Progenitor cell of endocrine pancreas (in vitro differentiated cells): ENCODE measurements at regions not wholly inside any gene's neighbourhood (a gene's known extent, or its start where the extent isn't known, plus 50 kb on each side); places are given as distances from the start of the nearest gene placed in this dataset.

ENCODE experiments used
- DNase-seq: peaks from one replicate; pipeline ENCODE4 v3.0.0; 2021; ENCODE audit warnings: low spot score; ENCODE audit not compliant: unreplicated experiment
- H3K27ac Mint-ChIP-seq: 2 replicates; pipeline ENCODE4 v1.8.0; 2021; ENCODE audit warnings: mild to moderate bottlenecking, moderate library complexity, mixed read lengths
- H3K27me3 Mint-ChIP-seq: 2 replicates; pipeline ENCODE4 v1.8.0; 2021; ENCODE audit warnings: mixed read lengths
- H3K36me3 Mint-ChIP-seq: 2 replicates; pipeline ENCODE4 v1.8.0; 2022; ENCODE audit warnings: mixed read lengths; ENCODE audit not compliant: insufficient read depth
- H3K4me1 Mint-ChIP-seq: 2 replicates; pipeline ENCODE4 v1.8.0; 2021; ENCODE audit warnings: low read depth, mixed read lengths
- H3K4me3 Mint-ChIP-seq: 2 replicates; pipeline ENCODE4 v1.8.0; 2021; ENCODE audit warnings: low read depth, mild to moderate bottlenecking, moderate library complexity, mixed read lengths
- H3K9me3 Mint-ChIP-seq: 2 replicates; pipeline ENCODE4 v1.8.0; 2021; ENCODE audit warnings: low read depth, mixed read lengths
- CTCF ChIP-seq: fragments of 200-600 bp; sonication (generic); IDR thresholded peaks from one replicate; pipeline ENCODE4 v1.5.0; 2021; ENCODE audit warnings: antibody characterized with exemption, mild to moderate bottlenecking; ENCODE audit not compliant: unreplicated experiment

GRCh38 chr9:87007711-87008366 is 60.5 kb upstream of the GAS1 start:
- H3K36me3 Mint-ChIP-seq, result no peaks in the 10 kb centered on the region

DNA sequence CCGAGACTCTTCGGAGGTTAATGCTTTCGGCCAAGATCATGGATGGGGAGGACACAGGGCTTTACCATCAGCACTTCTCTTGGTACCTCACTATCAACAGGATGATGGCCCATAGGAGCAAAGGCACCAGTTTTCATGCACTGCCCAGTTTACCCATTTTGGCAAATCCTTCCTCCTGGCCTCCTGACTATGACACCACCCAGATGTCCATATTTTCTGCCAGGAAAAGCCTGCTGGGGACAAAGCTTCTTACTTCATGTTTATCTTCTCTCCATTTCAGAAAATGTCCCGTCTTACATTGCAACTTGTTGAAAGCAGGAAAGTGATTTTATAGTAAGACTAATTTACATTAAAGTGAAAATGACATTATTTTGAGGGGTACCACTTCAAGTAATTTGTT is 61.4 kb upstream of the GAS1 start:
- no peak for TF ChIP-seq CTCF
- no peak for DNase-seq
- Mint-ChIP-seq H3K9me3 (no peaks in the 10 kb centered on the region), H3K27ac (no peak overlapping the region), H3K4me3 (no peak overlapping the region), H3K27me3 (no peaks in the 10 kb centered on the region), H3K4me1 (no peaks in the 10 kb centered on the region), H3K36me3 (no peaks in the 10 kb centered on the region)

More at GRCh38 chr9:87007711-87008366, 60.5 kb upstream of the GAS1 start:
- DNase-seq, result no peak
- Mint-ChIP-seq H3K4me1 (no peaks in the 10 kb centered on the region), H3K9me3 (peaks cover 6% of the 10 kb centered on the region), H3K27me3 (no peaks in the 10 kb centered on the region), H3K27ac (no peak overlapping the region), H3K4me3 (no peak overlapping the region)
- TF ChIP-seq CTCF, result no peak

- H3K27ac Mint-ChIP-seq, result no peak overlapping the region
- no peaks in the 10 kb centered on the region for H3K36me3 Mint-ChIP-seq
- no peak for DNase-seq
- no peaks in the 10 kb centered on the region for H3K27me3 Mint-ChIP-seq
- H3K9me3 Mint-ChIP-seq, result no peaks in the 10 kb centered on the region
- H3K4me1 Mint-ChIP-seq, result no peaks in the 10 kb centered on the region
- no peak overlapping the region for H3K4me3 Mint-ChIP-seq
- no peak for TF ChIP-seq CTCF
These were observed 63.3 kb upstream of the GAS1 start for GRCh38 chr9:87010626-87011025.

GRCh38 chr9:87011551-87011950 is 64.2 kb upstream of the GAS1 start:
- no peaks in the 10 kb centered on the region for H3K4me1 Mint-ChIP-seq

GRCh38 chr9:87013490-87013889 is 66.2 kb upstream of the GAS1 start:
- no peak for DNase-seq
- Mint-ChIP-seq H3K27ac (no peak overlapping the region), H3K9me3 (peaks cover 6% of the 10 kb centered on the region), H3K36me3 (peaks cover 3% of the 10 kb centered on the region), H3K4me3 (no peak overlapping the region), H3K27me3 (no peaks in the 10 kb centered on the region), H3K4me1 (no peaks in the 10 kb centered on the region)
- TF ChIP-seq CTCF, result no peak

More at GRCh38 chr9:87011551-87011950, 64.2 kb upstream of the GAS1 start:
- TF ChIP-seq CTCF, result no peak
- Mint-ChIP-seq H3K27ac (no peak overlapping the region), H3K9me3 (no peaks in the 10 kb centered on the region), H3K36me3 (no peaks in the 10 kb centered on the region), H3K4me3 (no peak overlapping the region), H3K27me3 (no peaks in the 10 kb centered on the region)
- DNase-seq, result no peak
